Activated CD4-positive, alpha-beta T cell treated with anti-CD3 and anti-CD28 coated beads, Interleukin-2, amount 50 U/mL, for 1 hour (primary cell): ENCODE measurements at regions not wholly inside any gene's neighbourhood (a gene's known extent, or its start where the extent isn't known, plus 50 kb on each side); places are given as distances from the start of the nearest gene placed in this dataset.

Experiments used
- DNase-seq: peaks from one replicate; pipeline ENCODE4 v3.0.0-alpha.2; 2020

- DNase-seq, result no peak
Observed at GRCh38 chr7:25864943-25865751, 286.9 kb upstream of the NFE2L3 start.

- DNase-seq, result no peak
Observed at GRCh38 chr7:25868509-25868908, 283.5 kb upstream of the NFE2L3 start.

- no peak for DNase-seq
Observed at GRCh38 chr7:25870574-25870973, 281.4 kb upstream of the NFE2L3 start.

- no peak for DNase-seq
Observed at GRCh38 chr7:25876092-25876491, 275.9 kb upstream of the NFE2L3 start.

- no peak for DNase-seq
Observed at GRCh38 chr7:25877802-25878789, 273.9 kb upstream of the NFE2L3 start.

GRCh38 chr7:25879799-25880198 is 272.2 kb upstream of the NFE2L3 start:
- DNase-seq, result no peak

GRCh38 chr7:25881317-25882037 is 270.5 kb upstream of the NFE2L3 start:
- no peak for DNase-seq

- no peak for DNase-seq
Observed at GRCh38 chr7:25882151-25882773, 269.7 kb upstream of the NFE2L3 start.

- no peak for DNase-seq
Observed at GRCh38 chr7:25884265-25884828, 267.7 kb upstream of the NFE2L3 start.

- DNase-seq, result no peak
Observed at GRCh38 chr7:25885057-25885576, 266.9 kb upstream of the NFE2L3 start.

- DNase-seq, result no peak
Observed at GRCh38 chr7:25886387-25887240, 265.4 kb upstream of the NFE2L3 start.

GRCh38 chr7:25887266-25887665 is 264.7 kb upstream of the NFE2L3 start:
- no peak for DNase-seq

GRCh38 chr7:25887795-25888559 is 264.0 kb upstream of the NFE2L3 start:
- DNase-seq, result no peak

- no peak for DNase-seq
Observed at GRCh38 chr7:25889765-25890164, 262.2 kb upstream of the NFE2L3 start.

GRCh38 chr7:25891591-25891990 is 260.4 kb upstream of the NFE2L3 start:
- DNase-seq, result no peak

- no peak for DNase-seq
Observed at GRCh38 chr7:25893436-25893835, 258.6 kb upstream of the NFE2L3 start.

- DNase-seq, result no peak
Observed at GRCh38 chr7:25894002-25894901, 257.7 kb upstream of the NFE2L3 start.

- DNase-seq, result peak; percentile 63
Observed at GRCh38 chr7:25894902-25895791, 256.9 kb upstream of the NFE2L3 start.
